ENCODE measurements at regions not wholly inside any gene's neighbourhood (a gene's known extent, or its start where the extent isn't known, plus 50 kb on each side); places are given as distances from the start of the nearest gene placed in this dataset.

- DNase-seq (ENCODE audit: low read depth): no peak
Observed at GRCh38 chr9:117486426-117486825, 71.6 kb upstream of the ASTN2 start.

- no peak for DNase-seq (ENCODE audit: low read depth)
Observed at GRCh38 chr9:117485176-117485575, 70.3 kb upstream of the ASTN2 start.

GRCh38 chr9:117480729-117481128, 65.9 kb upstream of the ASTN2 start:
- DNase-seq (ENCODE audit: low read depth): no peak

GRCh38 chr9:117480253-117480652, 65.4 kb upstream of the ASTN2 start:
- DNase-seq (ENCODE audit: low read depth): no peak

DNA sequence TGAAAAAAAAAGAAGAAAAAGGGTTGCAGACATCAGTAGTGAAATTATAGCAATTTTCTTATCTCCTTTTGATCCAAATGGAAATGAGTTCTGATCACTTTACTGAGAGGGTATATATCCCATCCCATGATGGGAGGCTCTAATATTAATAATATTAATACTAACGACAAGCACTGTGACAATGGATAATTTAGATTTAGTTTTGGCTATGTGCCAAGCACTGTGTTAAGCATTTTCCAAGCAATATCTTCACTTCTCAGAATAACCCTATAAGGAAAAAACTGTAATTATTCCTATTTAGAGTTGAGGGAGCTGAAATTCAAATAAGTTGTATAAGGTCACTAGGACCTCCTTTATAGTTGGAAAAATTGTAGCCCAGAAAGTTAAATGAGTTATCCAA, 58.4 kb upstream of the ASTN2 start:
- DNase-seq (ENCODE audit: low read depth): no peak

DNA sequence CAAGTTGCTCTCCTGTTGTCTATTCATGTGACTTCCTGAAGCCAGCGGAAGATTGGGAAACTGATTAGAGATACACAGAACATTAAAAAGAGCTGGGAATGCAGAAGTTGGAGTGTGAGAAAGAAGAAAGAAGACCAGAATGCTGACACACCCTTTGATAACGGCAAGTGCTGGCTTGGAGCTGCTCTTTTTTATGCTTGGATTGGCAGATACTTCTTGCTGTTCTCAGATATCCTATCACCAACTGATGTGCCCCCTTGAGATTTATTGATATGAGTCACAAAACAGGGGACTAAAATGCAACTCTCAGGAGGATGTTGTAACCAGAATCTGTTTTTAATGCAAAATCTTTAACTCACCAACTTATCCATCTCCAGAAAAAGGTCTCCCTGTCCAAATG, 56.0 kb upstream of the ASTN2 start:
- no peak for DNase-seq (ENCODE audit: low read depth)

GRCh38 chr9:117470455-117470854, 55.6 kb upstream of the ASTN2 start:
- DNase-seq (ENCODE audit: low read depth): no peak

DNA sequence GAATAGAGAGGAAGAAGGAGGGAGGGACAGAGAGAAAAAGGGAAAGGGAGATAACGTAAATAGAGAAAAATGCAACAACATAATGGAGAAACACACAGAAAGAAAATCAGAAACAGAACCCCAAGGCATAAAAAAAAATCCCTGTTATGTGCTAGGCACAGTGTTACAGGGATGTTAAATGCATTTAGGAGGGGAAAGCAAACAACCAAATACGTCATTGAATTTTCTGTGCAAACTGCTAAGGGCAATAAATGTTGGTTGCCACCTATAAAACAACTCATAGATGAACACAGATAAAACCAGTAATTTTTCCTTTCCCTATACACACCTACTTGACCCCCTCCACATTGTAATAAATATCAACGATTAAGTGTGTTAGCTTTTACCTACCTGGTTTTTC, 51.3 kb upstream of the ASTN2 start:
- no peak for DNase-seq (ENCODE audit: low read depth)

- no peak for DNase-seq (ENCODE audit: low read depth)
Observed at GRCh38 chr9:117465706-117466105, 50.8 kb upstream of the ASTN2 start.

- DNase-seq (ENCODE audit: low read depth): no peak
Observed at GRCh38 chr9:117464941-117465616, 50.2 kb upstream of the ASTN2 start.
